ENCODE measurements at regions not wholly inside any gene's neighbourhood (a gene's known extent, or its start where the extent isn't known, plus 50 kb on each side); places are given as distances from the start of the nearest gene placed in this dataset.
"Not testable (repeated sequence)": the region's sequence is repeated elsewhere in the genome, so short reads cannot be mapped to it uniquely, and the experiment has no call there.

DNA sequence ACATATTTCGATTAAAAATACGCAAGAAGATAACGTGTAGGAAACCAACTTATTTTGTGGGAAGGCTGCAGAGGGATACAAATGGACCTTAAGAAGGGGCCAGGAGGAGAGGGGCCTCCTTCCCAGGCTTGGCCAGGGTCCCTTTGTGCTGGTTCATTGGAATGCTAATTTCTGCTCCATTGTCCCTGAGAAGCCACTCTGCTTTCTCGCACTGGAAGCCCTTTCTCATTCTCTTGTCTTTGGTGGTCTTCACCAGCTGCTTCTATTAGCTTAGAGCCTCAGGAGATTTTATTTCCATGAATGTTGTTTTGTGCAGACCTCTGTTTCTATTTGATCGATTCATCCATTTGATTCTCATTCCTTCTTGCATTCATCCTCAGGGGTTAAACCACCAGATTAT lies 325.4 kb downstream of the TMEM38B start:
- intact Hi-C loops (cut with DNase I; ENCODE audit: low total_unique reads) (no loop called here), in situ Hi-C loops (cut with MboI; ENCODE audit: low pct_ligation_motif_present in 1 of 4, low pct_unique_long_range_greater_than_20kb in 1 of 4, low sequenced_read_pairs in 3 of 4) (no loop called here)
- Histone ChIP-seq H3K4me1 (no peaks in the 10 kb centered on the region), H3K36me3 (no peaks in the 10 kb centered on the region), H3K27ac (no peak overlapping the region), H3K27me3 (no peaks in the 10 kb centered on the region), H3K4me3 (no peak overlapping the region), H3K9me3 (no peaks in the 10 kb centered on the region)
- TF ChIP-seq POLR2A (IDR thresholded peaks at IDR 0.05) (no peak), EP300 (IDR thresholded peaks at IDR 0.05; ENCODE audit: low read depth) (no peak), POLR2AphosphoS5 (IDR thresholded peaks at IDR 0.05) (no peak)
- TF ChIP-seq, protein P1, sequence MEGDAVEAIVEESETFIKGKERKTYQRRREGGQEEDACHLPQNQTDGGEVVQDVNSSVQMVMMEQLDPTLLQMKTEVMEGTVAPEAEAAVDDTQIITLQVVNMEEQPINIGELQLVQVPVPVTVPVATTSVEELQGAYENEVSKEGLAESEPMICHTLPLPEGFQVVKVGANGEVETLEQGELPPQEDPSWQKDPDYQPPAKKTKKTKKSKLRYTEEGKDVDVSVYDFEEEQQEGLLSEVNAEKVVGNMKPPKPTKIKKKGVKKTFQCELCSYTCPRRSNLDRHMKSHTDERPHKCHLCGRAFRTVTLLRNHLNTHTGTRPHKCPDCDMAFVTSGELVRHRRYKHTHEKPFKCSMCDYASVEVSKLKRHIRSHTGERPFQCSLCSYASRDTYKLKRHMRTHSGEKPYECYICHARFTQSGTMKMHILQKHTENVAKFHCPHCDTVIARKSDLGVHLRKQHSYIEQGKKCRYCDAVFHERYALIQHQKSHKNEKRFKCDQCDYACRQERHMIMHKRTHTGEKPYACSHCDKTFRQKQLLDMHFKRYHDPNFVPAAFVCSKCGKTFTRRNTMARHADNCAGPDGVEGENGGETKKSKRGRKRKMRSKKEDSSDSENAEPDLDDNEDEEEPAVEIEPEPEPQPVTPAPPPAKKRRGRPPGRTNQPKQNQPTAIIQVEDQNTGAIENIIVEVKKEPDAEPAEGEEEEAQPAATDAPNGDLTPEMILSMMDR (IDR thresholded peaks at IDR 0.05), result no peak
- no peak for DNase-seq
- WGBS, 2 donors (ENCODE audit: low coverage in 1 of 2), result 78 to 81% methylated on average over 5 of the region's 5 CpGs

GRCh38 chr9:106020186-106020585 lies 325.8 kb downstream of the TMEM38B start:
- in situ Hi-C loops (cut with MboI; ENCODE audit: low pct_ligation_motif_present in 1 of 4, low pct_unique_long_range_greater_than_20kb in 1 of 4, low sequenced_read_pairs in 3 of 4) (no loop called here), intact Hi-C loops (cut with DNase I; ENCODE audit: low total_unique reads) (no loop called here)
- WGBS, 2 donors (ENCODE audit: low coverage in 1 of 2), result 98 to 100% methylated on average over 1 to 2 of the region's 2 CpGs
- no peak overlapping the region for H3K4me3 ChIP-seq
- no peak overlapping the region for H3K27ac ChIP-seq
- TF ChIP-seq, protein P1 (IDR thresholded peaks at IDR 0.05), result no peak
- no peaks in the 10 kb centered on the region for H3K27me3 ChIP-seq
- no peaks in the 10 kb centered on the region for H3K4me1 ChIP-seq
- no peaks in the 10 kb centered on the region for H3K9me3 ChIP-seq
- no peaks in the 10 kb centered on the region for H3K36me3 ChIP-seq
- DNase-seq, result no peak

GRCh38 chr9:106023455-106023854 lies 329.1 kb downstream of the TMEM38B start:
- DNase-seq, result no peak
- TF ChIP-seq, protein P1 (IDR thresholded peaks at IDR 0.05), result no peak
- TF ChIP-seq POLR2AphosphoS5 (IDR thresholded peaks at IDR 0.05) (no peak), POLR2A (IDR thresholded peaks at IDR 0.05) (no peak), EP300 (IDR thresholded peaks at IDR 0.05; ENCODE audit: low read depth) (no peak)
- H3K36me3 ChIP-seq, result no peaks in the 10 kb centered on the region
- 81 to 82% methylated on average over 2 of the region's 2 CpGs for WGBS, 2 donors (ENCODE audit: low coverage in 1 of 2)
- H3K27me3 ChIP-seq, result no peaks in the 10 kb centered on the region
- no peak overlapping the region for H3K27ac ChIP-seq
- no peaks in the 10 kb centered on the region for H3K4me1 ChIP-seq
- in situ Hi-C loops (cut with MboI; ENCODE audit: low pct_ligation_motif_present in 1 of 4, low pct_unique_long_range_greater_than_20kb in 1 of 4, low sequenced_read_pairs in 3 of 4), result no loop called here
- H3K9me3 ChIP-seq, result no peaks in the 10 kb centered on the region
- no peak overlapping the region for H3K4me3 ChIP-seq
- intact Hi-C loops (cut with DNase I; ENCODE audit: low total_unique reads), result no loop called here

DNA sequence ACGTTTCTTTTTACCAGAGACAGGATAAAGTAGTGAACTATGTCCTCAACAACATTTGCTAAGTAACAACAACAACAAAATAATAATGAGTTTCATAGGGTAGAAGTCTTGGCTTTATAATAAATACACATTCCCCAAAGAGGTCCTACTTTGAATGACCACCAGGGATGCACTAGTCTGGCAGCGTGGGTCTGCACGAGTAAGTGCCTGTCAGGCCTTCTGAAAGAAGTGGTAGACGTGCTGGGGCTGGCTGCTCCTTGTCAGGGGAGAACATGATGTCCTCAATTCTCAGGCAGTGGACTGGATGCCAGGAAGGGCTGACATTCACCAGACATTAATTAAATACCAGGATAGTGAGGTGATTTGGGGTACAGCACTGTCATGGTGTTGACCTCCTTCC lies 331.1 kb downstream of the TMEM38B start:
- Histone ChIP-seq H3K27ac (no peak overlapping the region), H3K4me3 (no peak overlapping the region), H3K27me3 (no peaks in the 10 kb centered on the region), H3K36me3 (no peaks in the 10 kb centered on the region), H3K4me1 (no peaks in the 10 kb centered on the region), H3K9me3 (no peaks in the 10 kb centered on the region)
- in situ Hi-C loops (cut with MboI; ENCODE audit: low pct_ligation_motif_present in 1 of 4, low pct_unique_long_range_greater_than_20kb in 1 of 4, low sequenced_read_pairs in 3 of 4) (no loop called here), intact Hi-C loops (cut with DNase I; ENCODE audit: low total_unique reads) (no loop called here)
- WGBS, 2 donors (ENCODE audit: low coverage in 1 of 2), result 71 to 78% methylated on average over 1 to 4 of the region's 4 CpGs
- no peak for DNase-seq
- TF ChIP-seq, protein P1 (IDR thresholded peaks at IDR 0.05), result no peak
- no peak for TF ChIP-seq POLR2AphosphoS5 (IDR thresholded peaks at IDR 0.05)
- TF ChIP-seq EP300 (IDR thresholded peaks at IDR 0.05; ENCODE audit: low read depth), result no peak
- TF ChIP-seq POLR2A (IDR thresholded peaks at IDR 0.05), result no peak

- H3K4me3 ChIP-seq; DNase-seq; H3K9me3 ChIP-seq; intact Hi-C loops (cut with DNase I; ENCODE audit: low total_unique reads); in situ Hi-C loops (cut with MboI; ENCODE audit: low pct_ligation_motif_present in 1 of 4, low pct_unique_long_range_greater_than_20kb in 1 of 4, low sequenced_read_pairs in 3 of 4); H3K36me3 ChIP-seq; H3K27me3 ChIP-seq; H3K27ac ChIP-seq; H3K4me1 ChIP-seq: not testable (repeated sequence)
- WGBS, 2 donors (ENCODE audit: low coverage in 1 of 2), result 79% methylated on average over 3 of the region's 3 CpGs; no CpG with 5 or more reads in 1 of the 2 donors
These were observed 335.8 kb downstream of the TMEM38B start for GRCh38 chr9:106030146-106030545.
